GM11168 (cell line): ENCODE measurements at regions not wholly inside any gene's neighbourhood (a gene's known extent, or its start where the extent isn't known, plus 50 kb on each side); places are given as distances from the start of the nearest gene placed in this dataset.

Source experiments
- in situ Hi-C: fragments of 300-500 bp; cut with MboI; formaldehyde crosslinking; loops from one replicate; pipeline ENCODE4 v1.12.0; 2022; ENCODE audit warnings: low sequenced_read_pairs; ENCODE audit not compliant: unreplicated experiment

- in situ Hi-C loops, result no loop called here
These were observed 242.6 kb upstream of the TOPAZ1 start for GRCh38 chr3:43998836-43999727.

DNA sequence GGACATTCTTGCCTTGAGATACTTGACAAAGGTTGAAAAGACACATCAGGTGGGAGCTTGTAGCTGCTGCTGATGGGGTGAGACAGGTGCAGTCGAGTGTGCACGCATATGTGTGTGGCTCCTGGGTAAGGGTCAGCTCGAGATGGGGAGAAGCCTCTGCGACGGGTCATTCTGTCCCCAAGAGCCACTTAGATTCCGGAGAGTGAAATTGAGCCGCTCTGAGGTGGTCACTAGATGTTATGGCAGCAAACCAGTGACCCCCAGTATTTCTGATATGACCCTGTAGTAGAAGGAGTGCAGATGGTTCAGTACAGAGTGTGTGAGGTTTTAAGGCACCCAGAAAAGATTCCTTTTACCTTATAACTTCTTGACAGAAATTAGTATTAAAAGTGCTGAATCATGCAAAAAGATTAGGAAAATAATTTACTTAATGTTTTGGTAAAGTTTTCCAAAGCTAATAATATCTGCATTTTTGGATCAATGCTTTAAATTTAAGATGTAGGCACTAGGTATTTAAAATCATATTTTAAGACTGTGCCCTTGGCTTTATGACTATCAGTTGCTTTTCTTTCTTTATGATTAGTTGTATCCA lies 241.9 kb upstream of the TOPAZ1 start:
- in situ Hi-C loops, result no loop called here

DNA sequence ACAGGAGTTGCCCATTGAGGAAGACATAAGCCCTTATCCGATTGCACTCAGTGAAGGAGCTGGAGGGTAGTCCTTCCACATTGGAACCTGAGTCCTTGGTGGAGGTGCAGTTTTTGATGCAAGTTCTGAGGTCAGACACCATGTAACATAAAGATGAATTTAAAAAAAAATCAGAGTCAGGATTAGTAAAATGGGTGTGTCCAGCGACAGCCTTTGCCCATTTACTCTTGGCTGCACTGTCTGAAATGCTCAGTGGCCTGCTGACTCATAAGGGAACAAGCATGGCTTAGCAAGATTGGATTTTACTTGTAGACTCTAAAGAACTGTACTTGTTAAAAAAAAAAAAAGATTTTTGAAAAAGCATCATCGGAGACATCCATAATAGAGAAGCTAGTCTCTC lies 241.1 kb upstream of the TOPAZ1 start:
- in situ Hi-C loops, result no loop called here

DNA sequence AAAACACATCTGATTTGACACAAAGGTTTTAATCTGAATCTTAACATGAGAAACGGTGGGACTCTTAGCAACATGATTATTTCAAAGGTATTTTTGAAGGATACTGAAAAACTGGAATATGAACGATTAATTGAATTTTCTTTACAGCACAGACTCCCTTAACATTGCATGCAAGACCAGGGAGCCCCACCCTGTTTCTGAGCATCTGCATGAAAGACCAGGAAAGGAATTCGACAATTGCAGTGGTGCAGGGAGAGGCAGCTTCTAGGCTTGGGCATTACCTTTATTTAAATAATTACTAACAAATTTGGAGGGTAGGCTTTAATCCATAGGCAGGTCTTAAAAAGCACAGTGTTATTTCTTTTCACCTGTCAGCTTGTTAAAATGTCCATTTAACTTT lies 240.6 kb upstream of the TOPAZ1 start:
- in situ Hi-C loops, result no loop called here

DNA sequence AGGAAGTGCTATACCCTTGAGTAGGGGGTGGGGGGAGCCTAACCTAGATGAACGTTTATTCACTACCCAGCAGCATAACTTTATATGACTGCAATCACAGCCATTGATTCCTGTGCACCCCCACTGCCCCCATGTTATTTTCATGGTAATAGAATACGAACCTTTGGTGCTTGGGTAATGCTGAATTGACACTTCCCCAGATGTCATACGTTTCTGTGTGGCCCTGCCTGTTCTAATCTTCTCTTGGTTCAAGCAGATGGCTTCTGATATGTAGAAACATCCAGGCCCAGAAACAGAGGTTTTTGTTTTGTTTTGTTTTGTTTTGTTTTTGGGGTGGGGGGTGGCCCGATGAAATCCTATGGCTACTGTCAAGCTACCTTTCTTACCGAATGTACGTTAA lies 237.9 kb upstream of the TOPAZ1 start:
- in situ Hi-C loops, result no loop called here

GRCh38 chr3:44011680-44012079 lies 230.0 kb upstream of the TOPAZ1 start:
- in situ Hi-C loops, result no loop called here

GRCh38 chr3:44012160-44012899 lies 229.4 kb upstream of the TOPAZ1 start:
- in situ Hi-C loops, result no loop called here

- in situ Hi-C loops, result no loop called here
These were observed 227.7 kb upstream of the TOPAZ1 start for GRCh38 chr3:44013967-44014366.

DNA sequence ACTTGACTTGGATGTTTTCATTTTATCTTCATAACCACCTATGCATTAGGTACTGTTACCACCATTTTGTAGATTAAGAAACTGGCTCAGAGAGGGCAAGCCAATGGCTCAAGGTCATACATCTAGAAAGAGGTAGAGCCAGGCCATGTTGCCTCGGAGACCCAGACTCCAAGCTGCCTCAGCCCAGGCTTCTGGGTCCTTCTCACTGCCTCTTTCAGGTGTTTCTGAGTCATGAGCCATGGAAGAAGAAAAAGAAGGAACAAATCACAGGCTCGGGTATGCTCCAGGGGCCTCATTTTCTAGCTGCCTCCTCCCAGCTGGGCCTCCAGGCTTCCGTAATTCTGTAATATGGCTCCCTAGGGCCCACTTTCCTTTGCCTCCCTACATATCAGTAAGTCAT lies 226.5 kb upstream of the TOPAZ1 start:
- in situ Hi-C loops, result no loop called here

- in situ Hi-C loops, result no loop called here
These were observed 224.9 kb upstream of the TOPAZ1 start for GRCh38 chr3:44016818-44017217.

- in situ Hi-C loops, result no loop called here
These were observed 222.8 kb upstream of the TOPAZ1 start for GRCh38 chr3:44018926-44019325.

- in situ Hi-C loops, result no loop called here
These were observed 221.9 kb upstream of the TOPAZ1 start for GRCh38 chr3:44019736-44020135.

GRCh38 chr3:44020143-44020542 lies 221.5 kb upstream of the TOPAZ1 start:
- in situ Hi-C loops, result no loop called here

GRCh38 chr3:44021651-44022594 lies 219.8 kb upstream of the TOPAZ1 start:
- in situ Hi-C loops, result no loop called here

DNA sequence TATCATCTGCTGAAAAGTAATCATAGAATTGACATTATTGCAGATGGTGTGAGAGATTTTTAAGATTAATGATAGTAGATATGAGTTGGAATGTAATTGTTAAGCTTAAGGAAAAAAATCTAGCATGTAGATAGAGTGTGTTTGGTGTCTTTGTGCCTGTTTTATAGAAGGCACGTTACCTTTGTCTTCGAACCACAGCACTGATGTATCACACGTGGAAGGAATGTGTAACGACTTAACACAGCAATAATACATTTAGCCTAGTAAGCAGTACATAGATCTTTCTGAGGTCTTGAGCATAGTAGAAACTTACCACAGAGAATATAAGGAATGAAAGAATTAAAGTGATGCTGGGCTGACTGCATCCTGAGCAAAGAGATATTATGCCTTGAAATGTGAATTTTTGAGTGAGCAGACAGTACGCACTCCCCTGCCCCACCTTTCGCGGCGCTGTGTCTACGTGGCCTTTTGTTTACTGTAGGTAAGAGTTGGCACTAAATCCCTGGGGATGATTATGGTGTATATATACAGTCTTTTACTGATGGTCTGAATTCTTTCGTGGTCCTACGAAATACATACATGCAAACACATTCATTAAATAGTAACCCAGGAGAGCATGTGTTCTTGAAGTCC lies 217.6 kb upstream of the TOPAZ1 start:
- in situ Hi-C loops, result no loop called here

- in situ Hi-C loops, result no loop called here
These were observed 215.3 kb upstream of the TOPAZ1 start for GRCh38 chr3:44026220-44026865.

DNA sequence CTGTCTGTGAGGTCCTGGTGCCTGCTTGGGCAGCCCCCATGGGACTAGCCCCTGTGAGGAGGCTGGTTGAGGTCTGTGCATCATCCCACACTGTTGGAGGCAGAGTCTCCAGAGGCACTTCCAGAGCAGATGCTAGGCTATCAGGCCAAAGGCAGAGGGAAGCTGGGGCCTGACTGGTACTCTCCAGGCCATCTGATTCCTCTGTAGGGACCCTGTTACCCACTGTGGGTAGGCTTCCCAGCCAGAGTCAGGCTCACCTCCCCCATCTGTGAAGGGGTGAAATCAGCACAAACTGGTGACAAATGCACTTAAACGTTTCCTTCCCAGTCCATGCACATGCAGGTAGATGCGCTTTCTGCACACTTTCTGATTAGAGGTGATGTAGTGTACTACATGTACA lies 212.6 kb upstream of the TOPAZ1 start:
- in situ Hi-C loops, result no loop called here

DNA sequence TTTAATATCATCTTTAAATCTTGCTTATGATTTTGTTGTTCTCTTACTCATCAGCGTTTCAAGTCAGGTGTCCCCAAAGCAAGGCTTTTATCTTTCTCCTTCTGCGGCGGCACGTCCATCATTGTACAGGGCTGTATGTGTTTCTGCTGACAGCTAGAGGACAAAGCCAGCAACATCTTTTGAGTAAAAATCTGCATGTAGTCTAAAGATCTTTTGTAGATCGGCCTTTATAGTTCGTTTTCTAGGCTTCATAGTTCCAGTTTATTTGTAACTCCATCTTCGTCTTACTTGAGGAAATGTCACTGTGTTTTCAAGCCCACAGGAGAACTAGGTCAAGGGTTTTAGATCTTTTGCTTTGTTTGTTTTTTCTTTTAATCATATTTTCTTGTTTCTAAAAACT lies 211.4 kb upstream of the TOPAZ1 start:
- in situ Hi-C loops, result no loop called here

- in situ Hi-C loops, result no loop called here
These were observed 210.9 kb upstream of the TOPAZ1 start for GRCh38 chr3:44030687-44031305.
